HepG2 (cell line): ENCODE measurements at regions not wholly inside any gene's neighbourhood (a gene's known extent, or its start where the extent isn't known, plus 50 kb on each side); places are given as distances from the start of the nearest gene placed in this dataset.

Experiments used
- ATAC-seq: fragments of 200-7000 bp; cut with Tn5 transposase; 3 replicates; pipeline ENCODE4 v1.9.1; 2020; ENCODE audit warnings: mild to moderate bottlenecking, moderate library complexity
- BruUV-seq: library from RNA; stranded (reverse); fragments of 400-500 nt; replicated peaks from 2 replicates; lab custom pipeline; 2021; lab: Mats Ljungman, UMichigan
- CTCF ChIA-PET: fragments of 300-600 bp; formaldehyde crosslinking; extraction: SDS; loops from one replicate; lab custom pipeline; 2021; ENCODE audit warnings: low total read pairs, inconsistent platforms, low intra/inter-chr PET ratio; lab: Yijun Ruan, JAX
- POLR2A ChIA-PET: fragments of 350-600 bp; sonication (Branson Sonifier 250); formaldehyde crosslinking; loops from one replicate; lab custom pipeline; 2020; ENCODE audit warnings: antibody characterized with exemption, inconsistent platforms; lab: Yijun Ruan, JAX
- DNase-seq: peaks from one replicate; pipeline ENCODE4 v3.0.0-alpha.2; 2015; ENCODE audit warnings: low spot score
- FAIRE-seq: peaks from 3 replicates; lab custom pipeline; 2011; peaks lifted over from hg19 to GRCh38; lab: Jason Lieb, UNC
- H2AFZ ChIP-seq: one replicate; pipeline ENCODE4 v1.6.1; 2011; ENCODE audit warnings: low read length, inconsistent platforms
- H3K27ac ChIP-seq: fragments of 300-600 bp; 3 replicates; pipeline ENCODE4 v1.8.0; 2011; ENCODE audit warnings: mixed run types, mild to moderate bottlenecking, mixed read lengths, low read length, inconsistent platforms; ENCODE audit not compliant: insufficient read depth; ENCODE audit errors: extremely low read length
- H3K27me3 ChIP-seq, 2 experiments: fragments of 200-600 bp in 1 of 2; 2 replicates in 1 of 2; 3 replicates in 1 of 2; pipeline versions ENCODE4 v1.6.0 to v1.8.0; 2011; ENCODE audit warnings: low read length in 2 of 2, mild to moderate bottlenecking in 2 of 2, moderate library complexity in 2 of 2, inconsistent platforms in 1 of 2; ENCODE audit not compliant: insufficient read depth in 2 of 2, control insufficient read depth in 1 of 2
- H3K36me3 ChIP-seq, 2 experiments: fragments of 200-600 bp in 1 of 2; replicated peaks in 1 of 2; 2 replicates in 1 of 2; 3 replicates in 1 of 2; pipeline versions ENCODE4 v1.5.1 to v1.8.0; 2011; ENCODE audit warnings: low read length in 2 of 2, inconsistent platforms in 1 of 2; ENCODE audit not compliant: insufficient read depth in 2 of 2, control insufficient read depth in 1 of 2
- H3K4me1 ChIP-seq: 2 replicates; pipeline ENCODE4 v1.5.1; 2012; ENCODE audit warnings: low read length, inconsistent platforms; ENCODE audit not compliant: insufficient read depth
- H3K4me2 ChIP-seq: 2 replicates; pipeline ENCODE4 v1.6.0; 2011; ENCODE audit warnings: low read depth, low read length, inconsistent platforms
- H3K4me3 ChIP-seq, 3 experiments: fragments of 200-600 bp in 1 of 3; sonication (generic), shearing (Covaris generic) in 1 of 3; replicated peaks in 1 of 3; 2 replicates each; pipeline ENCODE4 v1.5.1; 2011 to 2016; ENCODE audit warnings: low read length in 3 of 3, inconsistent platforms in 2 of 3, low read depth in 2 of 3, mild to moderate bottlenecking in 2 of 3, control low read depth in 1 of 3, mixed read lengths in 1 of 3; ENCODE audit not compliant: insufficient read depth in 1 of 3
- H3K79me2 ChIP-seq: one replicate; pipeline ENCODE4 v1.6.1; 2011; ENCODE audit warnings: low read length, inconsistent platforms; ENCODE audit not compliant: insufficient read depth
- H3K9ac ChIP-seq: 2 replicates; pipeline ENCODE4 v1.6.0; 2011; ENCODE audit warnings: mild to moderate bottlenecking, low read depth, low read length, inconsistent platforms; ENCODE audit not compliant: insufficient read depth
- H3K9me3 ChIP-seq: 2 replicates; pipeline ENCODE4 v1.5.1; 2012; ENCODE audit warnings: mild to moderate bottlenecking, low read length
- H4K20me1 ChIP-seq: 2 replicates; pipeline ENCODE4 v1.6.0; 2011; ENCODE audit warnings: inconsistent platforms, mild to moderate bottlenecking, low read length, moderate library complexity; ENCODE audit not compliant: insufficient read depth
- CREM ChIP-seq, 2 experiments: sonication (generic) in 1 of 2; formaldehyde crosslinking in 1 of 2; IDR thresholded peaks; 2 replicates each; pipeline versions ENCODE4 v1.4.0 to v1.6.1; 2016 to 2020; ENCODE audit warnings: antibody characterized with exemption in 1 of 2, mild to moderate bottlenecking in 1 of 2, missing genetic modification reagents in 1 of 2
- ERF ChIP-seq: IDR thresholded peaks from 2 replicates; pipeline ENCODE4 v1.6.1; 2018; ENCODE audit warnings: missing biosample characterization, missing genetic modification reagents
- IKZF4 ChIP-seq: sonication (generic); formaldehyde crosslinking; IDR thresholded peaks from 2 replicates; pipeline ENCODE4 v1.5.1; 2020; ENCODE audit warnings: borderline replicate concordance, mild to moderate bottlenecking, low read depth, missing genetic modification reagents; ENCODE audit errors: not compliant biosample characterization
- NR3C1 ChIP-seq: sonication (generic); formaldehyde crosslinking; IDR thresholded peaks from 2 replicates; pipeline ENCODE4 v1.4.0; 2020; ENCODE audit warnings: missing genetic modification reagents
- RFX3 ChIP-seq: IDR thresholded peaks from 2 replicates; pipeline ENCODE4 v1.6.1; 2016; ENCODE audit warnings: missing biosample characterization, missing genetic modification reagents
- SNAPC2 ChIP-seq: sonication (generic); formaldehyde crosslinking; IDR thresholded peaks from 2 replicates; pipeline ENCODE4 v1.8.1; 2022; ENCODE audit warnings: mild to moderate bottlenecking, missing genetic modification reagents
- ZFP36L1 ChIP-seq: sonication (generic); formaldehyde crosslinking; IDR thresholded peaks from 2 replicates; pipeline ENCODE4 v1.8.0; 2022; ENCODE audit warnings: mild to moderate bottlenecking, missing genetic modification reagents, moderate library complexity
- ZKSCAN8 ChIP-seq: IDR thresholded peaks from 2 replicates; pipeline ENCODE4 v1.6.1; 2016; ENCODE audit warnings: borderline replicate concordance, missing genetic modification reagents, missing compliant biosample characterization
- WGBS: methylation state at CpG from one replicate; pipeline ENCODE4 v1.1.6; 2017; ENCODE audit warnings: low lambda C conversion rate; 5-methylcytosine and 5-hydroxymethylcytosine counted together
- in situ Hi-C: cut with HindIII; loops from 2 replicates; pipeline ENCODE4 v1.10.0; 2017; ENCODE audit warnings: low pct_unique_long_range_greater_than_20kb; ENCODE audit not compliant: extremely low pct_ligation_motif_present
- intact Hi-C: fragments of 100-400 bp; cut with micrococcal nuclease; formaldehyde crosslinking; loops from one replicate; pipeline ENCODE4 v1.10.0; 2022; ENCODE audit not compliant: unreplicated experiment
- TF ChIP-seq, protein P1 (sequence below), 2 experiments: fragments of 450-650 bp in 1 of 2; sonication (generic) in 1 of 2; formaldehyde crosslinking in 1 of 2; IDR thresholded peaks; 2 replicates each; pipeline versions ENCODE4 v1.6.1 to v1.8.0; 2016 to 2022; ENCODE audit warnings: antibody characterized with exemption in 1 of 2, mild to moderate bottlenecking in 1 of 2, missing genetic modification reagents in 1 of 2
- TF ChIP-seq, protein P2 (sequence below): sonication (generic); formaldehyde crosslinking; IDR thresholded peaks from 2 replicates; pipeline ENCODE4 v1.4.0; 2020; ENCODE audit warnings: missing genetic modification reagents
- TF ChIP-seq, protein P3 (sequence below): sonication (generic); formaldehyde crosslinking; IDR thresholded peaks from 2 replicates; pipeline ENCODE4 v1.5.0; 2020; ENCODE audit warnings: mild to moderate bottlenecking, low read depth, missing genetic modification reagents, borderline replicate concordance

DNA sequence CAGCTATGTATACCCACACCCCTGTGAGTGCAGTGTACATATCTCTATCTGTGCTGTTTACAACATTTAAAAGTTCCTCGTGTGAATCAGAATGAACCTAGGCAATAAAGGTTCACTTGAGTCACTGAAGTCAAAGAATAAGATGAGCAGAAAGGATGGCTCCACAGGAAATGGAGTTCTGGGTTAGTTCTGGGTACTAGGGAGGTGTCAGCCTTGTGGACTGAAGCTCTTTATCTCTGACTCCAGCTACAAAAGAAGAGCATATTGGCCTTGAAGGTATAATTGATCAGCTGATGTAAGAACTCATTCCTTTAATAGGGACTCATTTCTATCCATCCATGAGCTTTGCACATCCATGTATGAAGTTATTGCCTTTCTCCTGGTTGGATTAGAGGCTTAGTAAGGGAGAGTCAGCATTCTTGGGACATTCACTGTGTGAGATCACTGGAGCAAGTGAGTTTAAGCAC lies 73.9 kb upstream of the BACH2 start:
- Histone ChIP-seq H3K27ac (no peak overlapping the region), H3K9ac (no peak overlapping the region), H3K9me3 (no peaks in the 10 kb centered on the region), H4K20me1 (no peaks in the 10 kb centered on the region), H3K4me2 (no peak overlapping the region), H2AFZ (no peak overlapping the region), H3K79me2 (no peaks in the 10 kb centered on the region), H3K36me3 (no peaks in the 10 kb centered on the region), H3K4me3 (no peak overlapping the region), H3K4me1 (no peaks in the 10 kb centered on the region), H3K27me3 (no peaks in the 10 kb centered on the region; a peak in 1 of 5 replicates)
- no TSS peak for BruUV-seq
- intact Hi-C loops: loop anchor here (10.0 kb wide), 1 partner anchor 274 kb away; no protein-coding TSS in a partner anchor
- WGBS: 6% methylated on average over 1 of the region's 1 CpG
- FAIRE-seq (no peak), DNase-seq (no peak), ATAC-seq (no peak)
- in situ Hi-C loops: no loop called here
- POLR2A ChIA-PET: no interaction called here
- CTCF ChIA-PET: no interaction called here
- no peak for TF ChIP-seq ZFP36L1
- no peak for TF ChIP-seq IKZF4 (CRISPR knock-in tag)
- TF ChIP-seq SNAPC2 (CRISPR knock-in tag): no peak
- TF ChIP-seq, protein P1, sequence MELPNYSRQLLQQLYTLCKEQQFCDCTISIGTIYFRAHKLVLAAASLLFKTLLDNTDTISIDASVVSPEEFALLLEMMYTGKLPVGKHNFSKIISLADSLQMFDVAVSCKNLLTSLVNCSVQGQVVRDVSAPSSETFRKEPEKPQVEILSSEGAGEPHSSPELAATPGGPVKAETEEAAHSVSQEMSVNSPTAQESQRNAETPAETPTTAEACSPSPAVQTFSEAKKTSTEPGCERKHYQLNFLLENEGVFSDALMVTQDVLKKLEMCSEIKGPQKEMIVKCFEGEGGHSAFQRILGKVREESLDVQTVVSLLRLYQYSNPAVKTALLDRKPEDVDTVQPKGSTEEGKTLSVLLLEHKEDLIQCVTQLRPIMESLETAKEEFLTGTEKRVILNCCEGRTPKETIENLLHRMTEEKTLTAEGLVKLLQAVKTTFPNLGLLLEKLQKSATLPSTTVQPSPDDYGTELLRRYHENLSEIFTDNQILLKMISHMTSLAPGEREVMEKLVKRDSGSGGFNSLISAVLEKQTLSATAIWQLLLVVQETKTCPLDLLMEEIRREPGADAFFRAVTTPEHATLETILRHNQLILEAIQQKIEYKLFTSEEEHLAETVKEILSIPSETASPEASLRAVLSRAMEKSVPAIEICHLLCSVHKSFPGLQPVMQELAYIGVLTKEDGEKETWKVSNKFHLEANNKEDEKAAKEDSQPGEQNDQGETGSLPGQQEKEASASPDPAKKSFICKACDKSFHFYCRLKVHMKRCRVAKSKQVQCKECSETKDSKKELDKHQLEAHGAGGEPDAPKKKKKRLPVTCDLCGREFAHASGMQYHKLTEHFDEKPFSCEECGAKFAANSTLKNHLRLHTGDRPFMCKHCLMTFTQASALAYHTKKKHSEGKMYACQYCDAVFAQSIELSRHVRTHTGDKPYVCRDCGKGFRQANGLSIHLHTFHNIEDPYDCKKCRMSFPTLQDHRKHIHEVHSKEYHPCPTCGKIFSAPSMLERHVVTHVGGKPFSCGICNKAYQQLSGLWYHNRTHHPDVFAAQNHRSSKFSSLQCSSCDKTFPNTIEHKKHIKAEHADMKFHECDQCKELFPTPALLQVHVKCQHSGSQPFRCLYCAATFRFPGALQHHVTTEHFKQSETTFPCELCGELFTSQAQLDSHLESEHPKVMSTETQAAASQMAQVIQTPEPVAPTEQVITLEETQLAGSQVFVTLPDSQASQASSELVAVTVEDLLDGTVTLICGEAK (IDR thresholded peaks at IDR 0.05): no peak
- TF ChIP-seq, protein P1 (CRISPR knock-in tag; IDR thresholded peaks at IDR 0.05): no peak
- TF ChIP-seq, protein P2, sequence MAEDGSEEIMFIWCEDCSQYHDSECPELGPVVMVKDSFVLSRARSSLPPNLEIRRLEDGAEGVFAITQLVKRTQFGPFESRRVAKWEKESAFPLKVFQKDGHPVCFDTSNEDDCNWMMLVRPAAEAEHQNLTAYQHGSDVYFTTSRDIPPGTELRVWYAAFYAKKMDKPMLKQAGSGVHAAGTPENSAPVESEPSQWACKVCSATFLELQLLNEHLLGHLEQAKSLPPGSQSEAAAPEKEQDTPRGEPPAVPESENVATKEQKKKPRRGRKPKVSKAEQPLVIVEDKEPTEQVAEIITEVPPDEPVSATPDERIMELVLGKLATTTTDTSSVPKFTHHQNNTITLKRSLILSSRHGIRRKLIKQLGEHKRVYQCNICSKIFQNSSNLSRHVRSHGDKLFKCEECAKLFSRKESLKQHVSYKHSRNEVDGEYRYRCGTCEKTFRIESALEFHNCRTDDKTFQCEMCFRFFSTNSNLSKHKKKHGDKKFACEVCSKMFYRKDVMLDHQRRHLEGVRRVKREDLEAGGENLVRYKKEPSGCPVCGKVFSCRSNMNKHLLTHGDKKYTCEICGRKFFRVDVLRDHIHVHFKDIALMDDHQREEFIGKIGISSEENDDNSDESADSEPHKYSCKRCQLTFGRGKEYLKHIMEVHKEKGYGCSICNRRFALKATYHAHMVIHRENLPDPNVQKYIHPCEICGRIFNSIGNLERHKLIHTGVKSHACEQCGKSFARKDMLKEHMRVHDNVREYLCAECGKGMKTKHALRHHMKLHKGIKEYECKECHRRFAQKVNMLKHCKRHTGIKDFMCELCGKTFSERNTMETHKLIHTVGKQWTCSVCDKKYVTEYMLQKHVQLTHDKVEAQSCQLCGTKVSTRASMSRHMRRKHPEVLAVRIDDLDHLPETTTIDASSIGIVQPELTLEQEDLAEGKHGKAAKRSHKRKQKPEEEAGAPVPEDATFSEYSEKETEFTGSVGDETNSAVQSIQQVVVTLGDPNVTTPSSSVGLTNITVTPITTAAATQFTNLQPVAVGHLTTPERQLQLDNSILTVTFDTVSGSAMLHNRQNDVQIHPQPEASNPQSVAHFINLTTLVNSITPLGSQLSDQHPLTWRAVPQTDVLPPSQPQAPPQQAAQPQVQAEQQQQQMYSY: no peak
- no peak for TF ChIP-seq ERF (CRISPR knock-in tag)
- TF ChIP-seq, protein P3, sequence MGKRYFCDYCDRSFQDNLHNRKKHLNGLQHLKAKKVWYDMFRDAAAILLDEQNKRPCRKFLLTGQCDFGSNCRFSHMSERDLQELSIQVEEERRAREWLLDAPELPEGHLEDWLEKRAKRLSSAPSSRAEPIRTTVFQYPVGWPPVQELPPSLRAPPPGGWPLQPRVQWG (CRISPR knock-in tag): no peak
- TF ChIP-seq ZKSCAN8 (CRISPR knock-in tag): no peak
- TF ChIP-seq NR3C1 (CRISPR knock-in tag): no peak
- TF ChIP-seq RFX3 (CRISPR knock-in tag): no peak
- no peak for TF ChIP-seq CREM (IDR thresholded peaks at IDR 0.05)
- TF ChIP-seq CREM (CRISPR knock-in tag; IDR thresholded peaks at IDR 0.05): no peak
